Neuronal stem cell (in vitro differentiated cells): ENCODE measurements at regions not wholly inside any gene's neighbourhood (a gene's known extent, or its start where the extent isn't known, plus 50 kb on each side); places are given as distances from the start of the nearest gene placed in this dataset.
"Not testable (repeated sequence)": the region's sequence is repeated elsewhere in the genome, so short reads cannot be mapped to it uniquely, and the experiment has no call there.

Experiments
- DNase-seq: peaks from one replicate; pipeline ENCODE4 v3.0.0-alpha.2; 2013; ENCODE audit warnings: low spot score
- H2AFZ ChIP-seq: one replicate; pipeline ENCODE4 v1.6.1; 2013; ENCODE audit warnings: mild to moderate bottlenecking, low read length, inconsistent platforms
- H2AK5ac ChIP-seq: 2 replicates; pipeline ENCODE4 v1.6.1; 2013; ENCODE audit warnings: low read depth, mild to moderate bottlenecking, inconsistent platforms, low read length, moderate library complexity, mixed read lengths
- H2BK120ac ChIP-seq: 2 replicates; pipeline ENCODE4 v1.6.1; 2013; ENCODE audit warnings: low read depth, mild to moderate bottlenecking, inconsistent platforms, low read length, moderate library complexity, mixed read lengths
- H2BK12ac ChIP-seq: one replicate; pipeline ENCODE4 v1.6.1; 2013; ENCODE audit warnings: low read length, inconsistent platforms
- H2BK15ac ChIP-seq: 2 replicates; pipeline ENCODE4 v1.6.1; 2013; ENCODE audit warnings: mild to moderate bottlenecking, low read length, inconsistent platforms, mixed read lengths
- H2BK5ac ChIP-seq: one replicate; pipeline ENCODE4 v1.6.1; 2013; ENCODE audit warnings: inconsistent platforms, mild to moderate bottlenecking, low read length, moderate library complexity
- H3K14ac ChIP-seq: one replicate; pipeline ENCODE4 v1.6.1; 2013; ENCODE audit warnings: low read length, inconsistent platforms
- H3K18ac ChIP-seq: 2 replicates; pipeline ENCODE4 v1.6.1; 2013; ENCODE audit warnings: low read length, inconsistent platforms
- H3K23ac ChIP-seq: 2 replicates; pipeline ENCODE4 v1.6.1; 2013; ENCODE audit warnings: low read depth, mild to moderate bottlenecking, mixed read lengths, low read length, inconsistent platforms; ENCODE audit not compliant: poor library complexity
- H3K27ac ChIP-seq: replicated peaks from 3 replicates; pipeline ENCODE4 v1.5.1; 2013; ENCODE audit warnings: low read length, inconsistent platforms
- H3K27me3 ChIP-seq, 3 experiments: 2 replicates each; pipeline ENCODE4 v1.6.1; 2013; ENCODE audit warnings: low read length in 3 of 3, mild to moderate bottlenecking in 2 of 3, inconsistent platforms in 1 of 3, low read depth in 1 of 3, mixed read lengths in 1 of 3, moderate library complexity in 1 of 3; ENCODE audit not compliant: control insufficient read depth in 3 of 3, insufficient read depth in 3 of 3
- H3K36me3 ChIP-seq, 2 donors: replicated peaks in 1 of 2; 2 replicates each; pipeline ENCODE4 v1.6.1; 2013; ENCODE audit warnings: low read length in 2 of 2; ENCODE audit not compliant: control insufficient read depth in 2 of 2, insufficient read depth in 2 of 2
- H3K4ac ChIP-seq: 2 replicates; pipeline ENCODE4 v1.6.1; 2013; ENCODE audit warnings: inconsistent platforms, mild to moderate bottlenecking, low read length, moderate library complexity
- H3K4me1 ChIP-seq, 2 donors: 1 replicate in 1 of 2; 2 replicates in 1 of 2; pipeline ENCODE4 v1.6.1; 2013; ENCODE audit warnings: low read length in 2 of 2, low read depth in 1 of 2; ENCODE audit not compliant: control insufficient read depth in 2 of 2, insufficient read depth in 1 of 2
- H3K4me2 ChIP-seq: one replicate; pipeline ENCODE4 v1.6.1; 2013; ENCODE audit warnings: mild to moderate bottlenecking, low read length, inconsistent platforms; ENCODE audit not compliant: insufficient read depth, poor library complexity, severe bottlenecking
- H3K4me3 ChIP-seq, 2 donors: 2 replicates each; pipeline ENCODE4 v1.5.1; 2013; ENCODE audit warnings: low read length in 2 of 2, mild to moderate bottlenecking in 2 of 2, inconsistent platforms in 1 of 2, moderate library complexity in 1 of 2
- H3K79me1 ChIP-seq: one replicate; pipeline ENCODE4 v1.6.1; 2013; ENCODE audit warnings: low read depth, mild to moderate bottlenecking, inconsistent platforms, low read length, moderate library complexity
- H3K9ac ChIP-seq: one replicate; pipeline ENCODE4 v1.6.1; 2013; ENCODE audit warnings: mild to moderate bottlenecking, low read depth, low read length, inconsistent platforms; ENCODE audit not compliant: poor library complexity
- H3K9me3 ChIP-seq, 2 donors: replicated peaks in 1 of 2; 2 replicates each; pipeline versions ENCODE3 to v1.6.1; 2013; ENCODE audit warnings: low read length in 2 of 2, mild to moderate bottlenecking in 2 of 2, inconsistent platforms in 1 of 2, low read depth in 1 of 2, mixed read lengths in 1 of 2, moderate library complexity in 1 of 2; ENCODE audit not compliant: control insufficient read depth in 2 of 2, insufficient read depth in 1 of 2
- H4K8ac ChIP-seq: one replicate; pipeline ENCODE4 v1.6.1; 2013; ENCODE audit warnings: low read depth, mild to moderate bottlenecking, inconsistent platforms, low read length, moderate library complexity
- H4K91ac ChIP-seq: one replicate; pipeline ENCODE4 v1.6.1; 2013; ENCODE audit warnings: low read length, low read depth, mild to moderate bottlenecking, inconsistent platforms; ENCODE audit not compliant: poor library complexity
- whole genome bisulfite sequencing, 2 donors: extraction: QIAGEN DNeasy Blood & Tissue Kit; methylation state at CpG; one replicate each; pipeline ENCODE4 v1.1.7; 2013; ENCODE audit warnings: missing lambda C conversion rate in 2 of 2, mixed read lengths in 1 of 2; ENCODE audit not compliant: insufficient read length in 2 of 2, insufficient replicate concordance in 1 of 2; ENCODE audit errors: extremely low coverage in 2 of 2; 5-methylcytosine and 5-hydroxymethylcytosine counted together

GRCh38 chr2:113571482-113572068 is 55.5 kb upstream of the RABL2A start:
- H3K27ac ChIP-seq, H3K4me3 ChIP-seq, H3K4me1 ChIP-seq, H3K4ac ChIP-seq, H3K9ac ChIP-seq, H3K27me3 ChIP-seq, H3K4me2 ChIP-seq, H2AK5ac ChIP-seq, H4K8ac ChIP-seq, H3K36me3 ChIP-seq, H2BK5ac ChIP-seq, H3K18ac ChIP-seq, H3K23ac ChIP-seq, H2BK15ac ChIP-seq, H2BK120ac ChIP-seq, H2AFZ ChIP-seq, H4K91ac ChIP-seq, H2BK12ac ChIP-seq, H3K14ac ChIP-seq, H3K9me3 ChIP-seq, DNase-seq, H3K79me1 ChIP-seq: not testable (repeated sequence)
- no CpG with 5 or more reads among the region's 6 CpGs for WGBS, 2 donors

- not testable (repeated sequence) for H3K79me1 ChIP-seq, DNase-seq, H3K9me3 ChIP-seq, H3K36me3 ChIP-seq, H2AFZ ChIP-seq, H3K4me2 ChIP-seq, H3K27me3 ChIP-seq, H3K23ac ChIP-seq, H2BK5ac ChIP-seq, H2BK12ac ChIP-seq, H3K27ac ChIP-seq, H3K4me3 ChIP-seq, H2BK120ac ChIP-seq, H3K14ac ChIP-seq, H3K18ac ChIP-seq, H2BK15ac ChIP-seq, H3K9ac ChIP-seq, H2AK5ac ChIP-seq, H4K8ac ChIP-seq, H3K4ac ChIP-seq, H3K4me1 ChIP-seq, H4K91ac ChIP-seq
- no CpG with 5 or more reads among the region's 4 CpGs for WGBS, 2 donors
Observed at GRCh38 chr2:113575721-113576120, 51.3 kb upstream of the RABL2A start.

DNA sequence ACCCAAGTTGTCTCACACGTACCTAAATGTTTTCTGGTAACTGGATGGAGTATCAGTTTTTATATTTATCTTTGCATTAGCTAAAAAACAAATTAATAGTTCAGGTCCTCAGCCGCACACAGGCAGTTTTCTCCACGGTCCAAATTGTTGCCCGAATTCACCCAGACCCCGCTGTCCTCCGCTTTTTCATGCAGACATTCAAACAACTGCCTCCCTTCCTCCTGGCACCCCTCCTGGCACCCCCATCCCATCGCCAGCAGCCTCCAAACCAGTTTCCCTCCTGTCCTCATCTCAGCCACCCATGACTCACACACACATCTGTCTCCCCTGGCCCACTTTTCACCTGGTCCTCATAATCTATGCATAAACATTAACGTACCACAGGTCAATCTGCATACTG is 50.7 kb upstream of the RABL2A start:
- DNase-seq, H3K4ac ChIP-seq, H3K4me3 ChIP-seq, H2AK5ac ChIP-seq, H3K23ac ChIP-seq, H2AFZ ChIP-seq, H3K9ac ChIP-seq, H3K27me3 ChIP-seq, H3K4me1 ChIP-seq, H3K36me3 ChIP-seq, H4K91ac ChIP-seq, H3K9me3 ChIP-seq, H2BK120ac ChIP-seq, H4K8ac ChIP-seq, H3K4me2 ChIP-seq, H3K14ac ChIP-seq, H2BK5ac ChIP-seq, H2BK15ac ChIP-seq, H3K27ac ChIP-seq, H3K18ac ChIP-seq, H3K79me1 ChIP-seq, H2BK12ac ChIP-seq: not testable (repeated sequence)
- no CpG with 5 or more reads among the region's 8 CpGs for WGBS, 2 donors
